ENCODE measurements at regions not wholly inside any gene's neighbourhood (a gene's known extent, or its start where the extent isn't known, plus 50 kb on each side); places are given as distances from the start of the nearest gene placed in this dataset.

DNA sequence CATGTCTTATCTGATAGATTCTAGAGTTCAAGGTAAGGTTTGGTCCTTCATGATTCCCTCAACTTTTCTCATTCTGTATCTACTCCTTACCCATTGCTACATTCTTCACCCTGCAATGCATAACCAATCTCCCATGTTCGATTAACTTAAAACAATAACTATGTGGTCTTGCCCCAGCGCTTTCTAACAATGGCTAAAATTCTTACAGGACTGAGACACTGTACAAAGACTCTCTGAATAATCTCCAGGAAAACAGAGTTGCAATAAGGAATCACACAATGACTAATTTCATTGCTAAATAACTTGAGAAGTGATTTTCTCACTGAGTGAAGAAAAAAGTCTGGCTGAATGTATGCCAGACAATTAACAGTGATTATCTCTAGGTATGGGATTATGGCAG lies 69.6 kb upstream of the FAM174B start:
- ATAC-seq (no peak), DNase-seq (ENCODE audit: low read depth, low spot score) (no peak)
- H3K27me3 ChIP-seq (ENCODE audit: insufficient read depth, low read length), result no peaks in the 10 kb centered on the region
- H3K27ac ChIP-seq (ENCODE audit: low read depth, low read length), result no peak overlapping the region
- H2AFZ ChIP-seq (ENCODE audit: low read depth, low read length, poor library complexity, severe bottlenecking), result no peak overlapping the region
- no peaks in the 10 kb centered on the region for H3K79me2 ChIP-seq (ENCODE audit: insufficient read depth, low read length)
- ChIA-PET POLR2A (no interaction called here), RAD21 (ENCODE audit: low non-redundant PET in 1 of 2, low total read pairs in 2 of 2, uncharacterized antibody in 2 of 2, unreplicated experiment in 2 of 2) (no interaction called here), CTCF (no interaction called here)
- TF ChIP-seq, protein P1, sequence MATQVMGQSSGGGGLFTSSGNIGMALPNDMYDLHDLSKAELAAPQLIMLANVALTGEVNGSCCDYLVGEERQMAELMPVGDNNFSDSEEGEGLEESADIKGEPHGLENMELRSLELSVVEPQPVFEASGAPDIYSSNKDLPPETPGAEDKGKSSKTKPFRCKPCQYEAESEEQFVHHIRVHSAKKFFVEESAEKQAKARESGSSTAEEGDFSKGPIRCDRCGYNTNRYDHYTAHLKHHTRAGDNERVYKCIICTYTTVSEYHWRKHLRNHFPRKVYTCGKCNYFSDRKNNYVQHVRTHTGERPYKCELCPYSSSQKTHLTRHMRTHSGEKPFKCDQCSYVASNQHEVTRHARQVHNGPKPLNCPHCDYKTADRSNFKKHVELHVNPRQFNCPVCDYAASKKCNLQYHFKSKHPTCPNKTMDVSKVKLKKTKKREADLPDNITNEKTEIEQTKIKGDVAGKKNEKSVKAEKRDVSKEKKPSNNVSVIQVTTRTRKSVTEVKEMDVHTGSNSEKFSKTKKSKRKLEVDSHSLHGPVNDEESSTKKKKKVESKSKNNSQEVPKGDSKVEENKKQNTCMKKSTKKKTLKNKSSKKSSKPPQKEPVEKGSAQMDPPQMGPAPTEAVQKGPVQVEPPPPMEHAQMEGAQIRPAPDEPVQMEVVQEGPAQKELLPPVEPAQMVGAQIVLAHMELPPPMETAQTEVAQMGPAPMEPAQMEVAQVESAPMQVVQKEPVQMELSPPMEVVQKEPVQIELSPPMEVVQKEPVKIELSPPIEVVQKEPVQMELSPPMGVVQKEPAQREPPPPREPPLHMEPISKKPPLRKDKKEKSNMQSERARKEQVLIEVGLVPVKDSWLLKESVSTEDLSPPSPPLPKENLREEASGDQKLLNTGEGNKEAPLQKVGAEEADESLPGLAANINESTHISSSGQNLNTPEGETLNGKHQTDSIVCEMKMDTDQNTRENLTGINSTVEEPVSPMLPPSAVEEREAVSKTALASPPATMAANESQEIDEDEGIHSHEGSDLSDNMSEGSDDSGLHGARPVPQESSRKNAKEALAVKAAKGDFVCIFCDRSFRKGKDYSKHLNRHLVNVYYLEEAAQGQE (IDR thresholded peaks at IDR 0.05; ENCODE audit: low read depth), result no peak
- TF ChIP-seq POLR2A (IDR thresholded peaks at IDR 0.05; ENCODE audit: borderline replicate concordance, extremely low read depth, insufficient read depth, insufficient read length) (no peak), EZH2phosphoT487 (IDR thresholded peaks at IDR 0.05; ENCODE audit: borderline replicate concordance) (no peak), CEBPB (IDR thresholded peaks at IDR 0.05; ENCODE audit: low read depth) (no peak), SRF (IDR thresholded peaks at IDR 0.05; ENCODE audit: low read depth) (no peak), FOSL1 (IDR thresholded peaks at IDR 0.05; ENCODE audit: low read depth) (no peak), YY1 (IDR thresholded peaks at IDR 0.05; ENCODE audit: extremely low read depth, insufficient replicate concordance, low read depth, low read length) (no peak), TCF7L2 (IDR thresholded peaks at IDR 0.05; ENCODE audit: borderline replicate concordance, extremely low read depth, insufficient read depth, insufficient read length) (no peak), EZH2 (IDR thresholded peaks at IDR 0.05) (no peak), ZNF274 (IDR thresholded peaks at IDR 0.05; ENCODE audit: low read depth, low read length) (no peak), SP1 (IDR thresholded peaks at IDR 0.05; ENCODE audit: low read depth) (no peak), ZFX (IDR thresholded peaks at IDR 0.05) (no peak), POLR2AphosphoS5 (IDR thresholded peaks at IDR 0.05; ENCODE audit: low read depth, low read length) (no peak), EGR1 (IDR thresholded peaks at IDR 0.05; ENCODE audit: low read depth) (no peak), CBX3 (IDR thresholded peaks at IDR 0.05; ENCODE audit: low read depth) (no peak), MAX (IDR thresholded peaks at IDR 0.05) (no peak), RAD21 (IDR thresholded peaks at IDR 0.05; ENCODE audit: low read depth) (no peak)
- TF ChIP-seq, protein P2, sequence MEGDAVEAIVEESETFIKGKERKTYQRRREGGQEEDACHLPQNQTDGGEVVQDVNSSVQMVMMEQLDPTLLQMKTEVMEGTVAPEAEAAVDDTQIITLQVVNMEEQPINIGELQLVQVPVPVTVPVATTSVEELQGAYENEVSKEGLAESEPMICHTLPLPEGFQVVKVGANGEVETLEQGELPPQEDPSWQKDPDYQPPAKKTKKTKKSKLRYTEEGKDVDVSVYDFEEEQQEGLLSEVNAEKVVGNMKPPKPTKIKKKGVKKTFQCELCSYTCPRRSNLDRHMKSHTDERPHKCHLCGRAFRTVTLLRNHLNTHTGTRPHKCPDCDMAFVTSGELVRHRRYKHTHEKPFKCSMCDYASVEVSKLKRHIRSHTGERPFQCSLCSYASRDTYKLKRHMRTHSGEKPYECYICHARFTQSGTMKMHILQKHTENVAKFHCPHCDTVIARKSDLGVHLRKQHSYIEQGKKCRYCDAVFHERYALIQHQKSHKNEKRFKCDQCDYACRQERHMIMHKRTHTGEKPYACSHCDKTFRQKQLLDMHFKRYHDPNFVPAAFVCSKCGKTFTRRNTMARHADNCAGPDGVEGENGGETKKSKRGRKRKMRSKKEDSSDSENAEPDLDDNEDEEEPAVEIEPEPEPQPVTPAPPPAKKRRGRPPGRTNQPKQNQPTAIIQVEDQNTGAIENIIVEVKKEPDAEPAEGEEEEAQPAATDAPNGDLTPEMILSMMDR (IDR thresholded peaks at IDR 0.05 in 2 of 3, conservative IDR thresholded peaks at IDR 0.05 in 1 of 3; ENCODE audit: borderline replicate concordance in 1 of 3, insufficient read depth in 1 of 3, low read depth in 2 of 3, low read length in 2 of 3), result no peak
- TF ChIP-seq, protein P3, sequence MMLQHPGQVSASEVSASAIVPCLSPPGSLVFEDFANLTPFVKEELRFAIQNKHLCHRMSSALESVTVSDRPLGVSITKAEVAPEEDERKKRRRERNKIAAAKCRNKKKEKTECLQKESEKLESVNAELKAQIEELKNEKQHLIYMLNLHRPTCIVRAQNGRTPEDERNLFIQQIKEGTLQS (IDR thresholded peaks at IDR 0.05), result no peak
- intact Hi-C loops (cut with micrococcal nuclease), result no loop called here
- H3K4me2 ChIP-seq (ENCODE audit: low read length), result no peak overlapping the region
- no peak overlapping the region for H3K9ac ChIP-seq (ENCODE audit: low read length)
- no peak overlapping the region for H3K4me3 ChIP-seq (replicated peaks in 1 of 2; ENCODE audit: low read depth in 1 of 2, low read length in 2 of 2)
- no TSS peak for BruUV-seq (replicated peaks)
- no peaks in the 10 kb centered on the region for H4K20me1 ChIP-seq (ENCODE audit: insufficient read depth)
- no peaks in the 10 kb centered on the region for H3K9me2 ChIP-seq (ENCODE audit: insufficient read depth)
- no peaks in the 10 kb centered on the region for H3K4me1 ChIP-seq (ENCODE audit: control insufficient read depth in 1 of 2, insufficient read depth in 2 of 2, low read length in 2 of 2)
- no peaks in the 10 kb centered on the region for H3K36me3 ChIP-seq (ENCODE audit: control insufficient read depth in 1 of 2, insufficient read depth in 2 of 2, low read length in 2 of 2)
- no peaks in the 10 kb centered on the region for H3K9me3 ChIP-seq (ENCODE audit: control insufficient read depth in 1 of 2, insufficient read depth in 1 of 2, low read depth in 1 of 2, low read length in 2 of 2)

Measured in HCT116 (cell line).